MM.1S (cell line): ENCODE measurements at regions not wholly inside any gene's neighbourhood (a gene's known extent, or its start where the extent isn't known, plus 50 kb on each side); places are given as distances from the start of the nearest gene placed in this dataset.
A peak's percentile ranks its signal among the peaks of the same experiment; 100 is the strongest.

Source experiments
- DNase-seq: peaks from one replicate; pipeline ENCODE4 v3.0.0-alpha.2; 2015
- H2AFZ ChIP-seq: fragments of 300-600 bp; sonication (generic); 2 replicates; pipeline ENCODE4 v1.6.0; 2016; ENCODE audit warnings: antibody characterized with exemption, low read length
- H3F3A ChIP-seq: fragments of 300-600 bp; sonication (generic); 2 replicates; pipeline ENCODE4 v1.6.1; 2016; ENCODE audit warnings: mild to moderate bottlenecking, antibody characterized with exemption, low read length, moderate library complexity, mixed read lengths; ENCODE audit not compliant: insufficient read depth
- H3K27ac ChIP-seq: fragments of 300-600 bp; sonication (generic); 2 replicates; pipeline ENCODE4 v1.5.1; 2016; ENCODE audit warnings: mild to moderate bottlenecking, low read length
- H3K27me3 ChIP-seq: fragments of 300-600 bp; sonication (generic); replicated peaks from 2 replicates; pipeline ENCODE4 v1.6.0; 2016; ENCODE audit warnings: low read length; ENCODE audit not compliant: insufficient read depth
- H3K36me3 ChIP-seq: fragments of 300-600 bp; sonication (generic); replicated peaks from 2 replicates; pipeline ENCODE4 v1.6.1; 2016; ENCODE audit warnings: mild to moderate bottlenecking, low read length, mixed read lengths; ENCODE audit not compliant: insufficient read depth
- H3K4me1 ChIP-seq: fragments of 300-600 bp; sonication (generic); 2 replicates; pipeline ENCODE4 v1.6.1; 2016; ENCODE audit warnings: low read length, mixed read lengths
- H3K4me2 ChIP-seq: fragments of 300-600 bp; sonication (generic); 2 replicates; pipeline ENCODE4 v1.6.0; 2016; ENCODE audit warnings: low read depth, low read length
- H3K4me3 ChIP-seq: fragments of 300-600 bp; sonication (generic); 2 replicates; pipeline ENCODE4 v1.5.1; 2016; ENCODE audit warnings: low read length, mixed read lengths
- H3K79me2 ChIP-seq: fragments of 300-600 bp; sonication (generic); 2 replicates; pipeline ENCODE4 v1.6.1; 2016; ENCODE audit warnings: mixed run types, low read length, mixed read lengths
- H3K9ac ChIP-seq: fragments of 300-600 bp; sonication (generic); 2 replicates; pipeline ENCODE4 v1.6.1; 2016; ENCODE audit warnings: low read length, mixed read lengths
- H3K9me2 ChIP-seq: fragments of 300-600 bp; sonication (generic); replicated peaks from 2 replicates; pipeline ENCODE4 v1.6.1; 2016; ENCODE audit warnings: mild to moderate bottlenecking, low read length, mixed read lengths; ENCODE audit not compliant: insufficient read depth
- H3K9me3 ChIP-seq: fragments of 300-600 bp; sonication (generic); replicated peaks from 2 replicates; pipeline ENCODE4 v1.6.1; 2016; ENCODE audit warnings: mild to moderate bottlenecking, low read length, mixed read lengths; ENCODE audit not compliant: insufficient read depth
- H4K20me1 ChIP-seq: fragments of 300-600 bp; sonication (generic); 2 replicates; pipeline ENCODE4 v1.6.1; 2016; ENCODE audit warnings: mild to moderate bottlenecking, low read length, moderate library complexity, mixed read lengths; ENCODE audit not compliant: insufficient read depth
- CTCF ChIP-seq: fragments of 300-600 bp; sonication (generic); IDR thresholded peaks from 2 replicates; pipeline ENCODE4 v1.5.1; 2016; ENCODE audit warnings: antibody characterized with exemption, low read length, mixed read lengths
- EZH2 ChIP-seq: fragments of 300-600 bp; sonication (generic); optimal IDR thresholded peaks from 2 replicates; pipeline ENCODE3; 2017; ENCODE audit warnings: low read depth, mild to moderate bottlenecking, antibody characterized with exemption, low read length, mixed read lengths
- EZH2phosphoT487 ChIP-seq: fragments of 300-600 bp; sonication (generic); IDR thresholded peaks from 2 replicates; pipeline ENCODE4 v1.6.1; 2018; ENCODE audit warnings: antibody characterized with exemption, low read length

- no peak overlapping the region for H3K4me2 ChIP-seq
- TF ChIP-seq CTCF (no peak), EZH2phosphoT487 (no peak), EZH2 (no peak)
- no peak for DNase-seq
- H3K9me3 ChIP-seq: no peaks in the 10 kb centered on the region
- peaks cover 26% of the 10 kb centered on the region for H3K4me1 ChIP-seq
- no peak overlapping the region for H3K27ac ChIP-seq
- no peaks in the 10 kb centered on the region for H3K27me3 ChIP-seq
- H3K36me3 ChIP-seq: no peaks in the 10 kb centered on the region
- no peak overlapping the region for H2AFZ ChIP-seq
- peaks cover 18% of the 10 kb centered on the region for H3F3A ChIP-seq
- H3K79me2 ChIP-seq: no peaks in the 10 kb centered on the region
- no peaks in the 10 kb centered on the region for H4K20me1 ChIP-seq
- no peak overlapping the region for H3K4me3 ChIP-seq
- H3K9me2 ChIP-seq: no peaks in the 10 kb centered on the region
- H3K9ac ChIP-seq: no peak overlapping the region
Measured at GRCh38 chr9:699396-699795, 142.1 kb upstream of the DMRT1 start.

DNA sequence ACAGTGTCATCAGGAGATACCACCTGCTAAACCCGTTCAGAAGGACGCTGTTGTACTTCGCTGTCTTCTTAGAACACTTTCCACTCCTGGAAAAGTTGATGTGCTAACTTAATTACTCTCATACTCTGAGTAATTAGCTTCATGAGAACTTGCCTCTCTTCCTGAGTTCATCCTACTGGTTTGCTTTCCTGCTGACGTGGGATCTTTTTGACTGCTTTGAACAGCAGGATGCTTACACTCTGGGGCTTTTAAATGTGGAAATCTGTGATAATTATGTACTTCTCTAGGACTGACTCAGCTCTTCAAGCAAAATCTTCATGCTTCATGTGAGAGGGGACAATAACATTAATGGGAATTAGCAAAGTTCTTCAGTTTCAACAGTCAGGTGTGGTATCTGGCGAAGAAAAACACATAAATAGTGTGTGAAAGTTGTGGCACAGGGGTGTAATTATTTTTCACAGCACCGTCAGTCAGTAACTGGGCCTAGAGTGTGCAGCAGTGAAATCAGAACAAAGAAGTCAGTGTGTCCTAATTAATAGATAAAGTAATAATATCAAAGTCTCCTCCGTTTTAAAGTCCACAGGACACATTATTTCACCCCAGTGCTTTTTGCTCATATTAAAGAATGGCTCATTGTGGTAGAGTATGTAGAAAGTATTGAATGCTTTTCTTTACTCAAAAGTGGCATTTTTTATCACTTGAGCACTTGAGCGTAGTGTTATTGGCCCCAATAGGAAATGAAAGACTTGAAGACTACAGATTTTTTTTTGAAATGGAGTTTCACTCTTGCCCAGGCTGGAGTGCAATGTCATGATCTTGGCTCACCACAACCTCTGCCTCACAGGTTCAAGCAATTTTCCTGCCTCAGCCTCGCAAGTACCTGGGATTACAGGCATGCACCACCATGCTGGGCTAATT, 140.9 kb upstream of the DMRT1 start:
- TF ChIP-seq EZH2 (no peak), CTCF (no peak), EZH2phosphoT487 (no peak)
- H4K20me1 ChIP-seq: no peaks in the 10 kb centered on the region
- DNase-seq: peak; percentile 76
- peaks cover 26% of the 10 kb centered on the region for H3K4me1 ChIP-seq
- peak overlapping the region; percentile 64 for H3K4me2 ChIP-seq
- H3K79me2 ChIP-seq: peaks cover 4% of the 10 kb centered on the region; the same call in 1 of the 2 replicates
- no peaks in the 10 kb centered on the region for H3K36me3 ChIP-seq
- peak overlapping the region; percentile 36 for H3K9ac ChIP-seq
- H3K9me3 ChIP-seq: no peaks in the 10 kb centered on the region
- peak overlapping the region; percentile 46 for H2AFZ ChIP-seq
- peaks cover 18% of the 10 kb centered on the region for H3F3A ChIP-seq
- peak overlapping the region; percentile 69 for H3K27ac ChIP-seq
- H3K9me2 ChIP-seq: no peaks in the 10 kb centered on the region
- H3K4me3 ChIP-seq: peak overlapping the region; percentile 12; the same call in 1 of the 2 replicates
- no peaks in the 10 kb centered on the region for H3K27me3 ChIP-seq

DNA sequence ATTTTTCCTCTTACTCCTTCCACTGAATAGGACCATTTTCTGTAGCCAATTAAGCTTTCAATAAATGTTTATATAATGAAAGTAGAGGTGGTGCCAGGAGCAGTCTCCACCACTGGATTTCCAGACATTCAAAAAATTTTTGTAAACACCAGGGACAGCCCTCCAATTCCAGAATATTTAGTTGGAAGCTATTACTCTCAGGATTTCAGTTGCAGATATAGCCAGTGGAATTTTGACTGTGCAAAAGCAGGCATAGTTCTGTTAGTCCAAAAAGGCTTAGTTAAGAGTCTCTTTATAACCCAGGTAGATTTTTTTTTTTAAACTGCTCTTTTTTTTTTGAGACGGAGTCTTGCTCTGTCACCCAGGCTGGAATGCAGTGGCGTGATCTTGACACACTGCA, 138.1 kb upstream of the DMRT1 start:
- Histone ChIP-seq H3K79me2 (peaks cover 19% of the 10 kb centered on the region), H3F3A (peaks cover 22% of the 10 kb centered on the region), H3K9ac (no peak overlapping the region), H3K4me1 (peaks cover 26% of the 10 kb centered on the region), H3K27me3 (no peaks in the 10 kb centered on the region), H3K4me3 (no peak overlapping the region), H2AFZ (no peak overlapping the region), H3K4me2 (no peak overlapping the region), H3K36me3 (no peaks in the 10 kb centered on the region), H3K9me3 (no peaks in the 10 kb centered on the region), H3K9me2 (no peaks in the 10 kb centered on the region), H3K27ac (no peak overlapping the region), H4K20me1 (no peaks in the 10 kb centered on the region)
- DNase-seq: no peak
- no peak for TF ChIP-seq CTCF
- TF ChIP-seq EZH2: no peak
- no peak for TF ChIP-seq EZH2phosphoT487
